ENCODE measurements at regions not wholly inside any gene's neighbourhood (a gene's known extent, or its start where the extent isn't known, plus 50 kb on each side); places are given as distances from the start of the nearest gene placed in this dataset.

DNA sequence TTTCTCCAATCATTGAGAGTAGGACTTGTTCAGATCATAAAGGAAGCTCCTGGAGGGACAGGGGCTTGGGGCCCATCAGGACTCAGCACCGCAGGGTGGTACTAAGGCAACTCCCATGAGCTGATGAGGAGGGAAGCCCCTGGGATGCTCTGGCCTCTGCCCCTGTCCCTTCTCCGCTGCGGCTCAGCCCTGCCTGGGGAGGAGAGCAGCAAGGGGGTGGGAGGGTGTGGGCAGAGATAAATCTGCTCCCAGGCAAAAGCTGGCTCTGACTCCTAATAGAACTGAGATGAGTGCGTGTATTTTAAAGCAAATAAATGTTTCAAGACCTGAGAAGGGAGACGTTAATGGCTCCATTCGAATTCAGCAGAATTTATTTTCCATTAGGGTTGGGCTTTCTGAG, 52.0 kb upstream of the CHST11 start (continued):
- TF ChIP-seq, protein P1, sequence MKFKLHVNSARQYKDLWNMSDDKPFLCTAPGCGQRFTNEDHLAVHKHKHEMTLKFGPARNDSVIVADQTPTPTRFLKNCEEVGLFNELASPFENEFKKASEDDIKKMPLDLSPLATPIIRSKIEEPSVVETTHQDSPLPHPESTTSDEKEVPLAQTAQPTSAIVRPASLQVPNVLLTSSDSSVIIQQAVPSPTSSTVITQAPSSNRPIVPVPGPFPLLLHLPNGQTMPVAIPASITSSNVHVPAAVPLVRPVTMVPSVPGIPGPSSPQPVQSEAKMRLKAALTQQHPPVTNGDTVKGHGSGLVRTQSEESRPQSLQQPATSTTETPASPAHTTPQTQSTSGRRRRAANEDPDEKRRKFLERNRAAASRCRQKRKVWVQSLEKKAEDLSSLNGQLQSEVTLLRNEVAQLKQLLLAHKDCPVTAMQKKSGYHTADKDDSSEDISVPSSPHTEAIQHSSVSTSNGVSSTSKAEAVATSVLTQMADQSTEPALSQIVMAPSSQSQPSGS (IDR thresholded peaks at IDR 0.05; ENCODE audit: low read length) = no peak
- TF ChIP-seq POU5F1 (IDR thresholded peaks at IDR 0.05; ENCODE audit: low read depth, low read length) (no peak), ASH2L (IDR thresholded peaks at IDR 0.05; ENCODE audit: low read length) (no peak), POLR2AphosphoS5 (IDR thresholded peaks at IDR 0.05; ENCODE audit: low read depth, low read length) (no peak), CHD1 (IDR thresholded peaks at IDR 0.05; ENCODE audit: low read depth, low read length) (no peak)

Measured in H1 (cell line).